ENCODE measurements at regions not wholly inside any gene's neighbourhood (a gene's known extent, or its start where the extent isn't known, plus 50 kb on each side); places are given as distances from the start of the nearest gene placed in this dataset.

- H3K9me3 ChIP-seq (ENCODE audit: insufficient read depth, low read depth, low read length): peaks cover 15% of the 10 kb centered on the region
- H3K4me3 ChIP-seq (ENCODE audit: low read length, poor library complexity, severe bottlenecking): no peak overlapping the region
- TF ChIP-seq CTCF (conservative IDR thresholded peaks at IDR 0.05; ENCODE audit: low read length) (no peak), EZH2phosphoT487 (IDR thresholded peaks at IDR 0.05; ENCODE audit: borderline replicate concordance) (no peak)
- no peak overlapping the region for H2AFZ ChIP-seq (ENCODE audit: low read length)
- no peaks in the 10 kb centered on the region for H3K9me2 ChIP-seq (replicated peaks; ENCODE audit: low read depth, low read length)
- H4K20me1 ChIP-seq (ENCODE audit: insufficient read depth, low read length, poor library complexity, severe bottlenecking): no peaks in the 10 kb centered on the region
- H3K4me2 ChIP-seq (ENCODE audit: low read depth, low read length, poor library complexity, severe bottlenecking): no peak overlapping the region
- H3K4me1 ChIP-seq (ENCODE audit: insufficient read depth, low read length, poor library complexity, severe bottlenecking): peaks cover 27% of the 10 kb centered on the region
- no peaks in the 10 kb centered on the region for H3K79me2 ChIP-seq (ENCODE audit: insufficient read depth, low read length)
- 0 out of 2 replicates have a peak, but pooled peaks cover 4% of the 10 kb centered on the region for H3F3A ChIP-seq (ENCODE audit: low read depth)
- no peaks in the 10 kb centered on the region for H3K36me3 ChIP-seq (ENCODE audit: insufficient read depth, low read length)
- no peaks in the 10 kb centered on the region for H3K27me3 ChIP-seq (ENCODE audit: insufficient read depth, low read length, poor library complexity, severe bottlenecking)
- H3K9ac ChIP-seq (ENCODE audit: low read depth, low read length, poor library complexity, severe bottlenecking): no peak overlapping the region
These were observed 223.0 kb downstream of the RND3 start for GRCh38 chr2:150264442-150264841.

- no peak overlapping the region for H2AFZ ChIP-seq (ENCODE audit: low read length)
- no peaks in the 10 kb centered on the region for H3K27me3 ChIP-seq (ENCODE audit: insufficient read depth, low read length, poor library complexity, severe bottlenecking)
- no peak overlapping the region for H3K9ac ChIP-seq (ENCODE audit: low read depth, low read length, poor library complexity, severe bottlenecking)
- 0 out of 2 replicates have a peak, but pooled peaks cover 4% of the 10 kb centered on the region for H3F3A ChIP-seq (ENCODE audit: low read depth)
- peaks cover 15% of the 10 kb centered on the region for H3K9me3 ChIP-seq (ENCODE audit: insufficient read depth, low read depth, low read length)
- peaks cover 22% of the 10 kb centered on the region for H3K4me1 ChIP-seq (ENCODE audit: insufficient read depth, low read length, poor library complexity, severe bottlenecking)
- no peak for TF ChIP-seq EZH2phosphoT487 (IDR thresholded peaks at IDR 0.05; ENCODE audit: borderline replicate concordance)
- TF ChIP-seq CTCF (conservative IDR thresholded peaks at IDR 0.05; ENCODE audit: low read length): no peak
- no peak overlapping the region for H3K4me3 ChIP-seq (ENCODE audit: low read length, poor library complexity, severe bottlenecking)
- no peaks in the 10 kb centered on the region for H3K36me3 ChIP-seq (ENCODE audit: insufficient read depth, low read length)
- H4K20me1 ChIP-seq (ENCODE audit: insufficient read depth, low read length, poor library complexity, severe bottlenecking): no peaks in the 10 kb centered on the region
- no peaks in the 10 kb centered on the region for H3K9me2 ChIP-seq (replicated peaks; ENCODE audit: low read depth, low read length)
- H3K79me2 ChIP-seq (ENCODE audit: insufficient read depth, low read length): no peaks in the 10 kb centered on the region
- H3K4me2 ChIP-seq (ENCODE audit: low read depth, low read length, poor library complexity, severe bottlenecking): peak overlapping the region; percentile 13
These were observed 225.8 kb downstream of the RND3 start for GRCh38 chr2:150261691-150262090.

- Histone ChIP-seq H4K20me1 (ENCODE audit: insufficient read depth, low read length, poor library complexity, severe bottlenecking) (no peaks in the 10 kb centered on the region), H3K9me3 (ENCODE audit: insufficient read depth, low read depth, low read length) (peaks cover 15% of the 10 kb centered on the region), H2AFZ (ENCODE audit: low read length) (no peak overlapping the region), H3K4me3 (ENCODE audit: low read length, poor library complexity, severe bottlenecking) (no peak overlapping the region), H3F3A (ENCODE audit: low read depth) (0 out of 2 replicates have a peak, but pooled peaks cover 4% of the 10 kb centered on the region), H3K27me3 (ENCODE audit: insufficient read depth, low read length, poor library complexity, severe bottlenecking) (no peaks in the 10 kb centered on the region), H3K4me1 (ENCODE audit: insufficient read depth, low read length, poor library complexity, severe bottlenecking) (peaks cover 22% of the 10 kb centered on the region), H3K9ac (ENCODE audit: low read depth, low read length, poor library complexity, severe bottlenecking) (no peak overlapping the region), H3K4me2 (ENCODE audit: low read depth, low read length, poor library complexity, severe bottlenecking) (peak overlapping the region; percentile 13), H3K79me2 (ENCODE audit: insufficient read depth, low read length) (no peaks in the 10 kb centered on the region), H3K9me2 (replicated peaks; ENCODE audit: low read depth, low read length) (no peaks in the 10 kb centered on the region), H3K36me3 (ENCODE audit: insufficient read depth, low read length) (no peaks in the 10 kb centered on the region)
- TF ChIP-seq CTCF (conservative IDR thresholded peaks at IDR 0.05; ENCODE audit: low read length) (no peak), EZH2phosphoT487 (IDR thresholded peaks at IDR 0.05; ENCODE audit: borderline replicate concordance) (no peak)
These were observed 226.8 kb downstream of the RND3 start for GRCh38 chr2:150260636-150261035.

Data from Loucy (cell line).